Erythroblast (primary cell): ENCODE measurements at regions not wholly inside any gene's neighbourhood (a gene's known extent, or its start where the extent isn't known, plus 50 kb on each side); places are given as distances from the start of the nearest gene placed in this dataset.

Source experiments
- GATA1 ChIP-seq: IDR thresholded peaks from 2 replicates; pipeline ENCODE4 v1.6.1; 2011; ENCODE audit warnings: low read depth, mild to moderate bottlenecking, control low read depth, low read length, moderate library complexity
- POLR2A ChIP-seq: IDR thresholded peaks from 2 replicates; pipeline ENCODE4 v1.6.1; 2011; ENCODE audit warnings: mild to moderate bottlenecking, low read length

DNA sequence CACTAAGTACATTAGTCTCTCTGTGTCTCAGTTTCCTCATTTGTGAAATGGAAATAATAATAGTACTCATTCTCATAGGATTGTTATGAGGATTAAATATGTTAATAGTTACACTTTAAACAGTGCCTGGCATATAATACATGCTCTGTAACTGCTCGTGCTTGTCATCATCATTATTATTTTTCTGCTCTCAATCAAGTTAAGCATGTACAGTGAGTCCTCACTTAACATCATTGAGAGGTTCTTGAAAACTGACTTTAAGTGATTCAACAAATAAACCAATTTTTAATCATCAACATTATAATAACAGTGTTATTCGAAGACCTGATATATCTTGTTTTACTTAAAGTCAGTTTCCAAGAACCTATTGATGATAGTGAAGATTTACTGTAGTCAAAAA lies 322.3 kb downstream of the ZFHX3 start:
- TF ChIP-seq POLR2A = no peak
- TF ChIP-seq GATA1 = no peak
